Peyer's patch (tissue), 4 donors: ENCODE measurements at regions not wholly inside any gene's neighbourhood (a gene's known extent, or its start where the extent isn't known, plus 50 kb on each side); places are given as distances from the start of the nearest gene placed in this dataset.
A peak's percentile ranks its signal among the peaks of the same experiment; 100 is the strongest.

ENCODE experiments used
- DNase-seq, 3 donors: peaks; one replicate each; pipeline ENCODE4 v3.0.0-alpha.2; 2017 to 2019
- H3K27ac ChIP-seq, 4 donors: fragments of 200-600 bp; sonication (generic); one replicate each; pipeline ENCODE4 v1.5.1; 2016 to 2019
- H3K27me3 ChIP-seq, 2 donors: fragments of 200-600 bp; sonication (generic); one replicate each; pipeline ENCODE4 v1.5.1; 2019
- H3K36me3 ChIP-seq, 3 donors: fragments of 200-600 bp; sonication (generic); one replicate each; pipeline ENCODE4 v1.5.1; 2016 to 2019
- H3K4me1 ChIP-seq, 4 donors: fragments of 200-600 bp; sonication (generic); one replicate each; pipeline ENCODE4 v1.5.1; 2016 to 2019
- H3K4me3 ChIP-seq, 4 donors: fragments of 200-600 bp; sonication (generic); 1 replicate in 3 of 4; 2 replicates in 1 of 4; pipeline ENCODE4 v1.5.1; 2016 to 2019; ENCODE audit warnings: mild to moderate bottlenecking in 1 of 4
- H3K9me3 ChIP-seq, 4 donors: fragments of 200-600 bp; sonication (generic); one replicate each; pipeline ENCODE4 v1.5.1; 2016 to 2019; ENCODE audit warnings: mild to moderate bottlenecking in 1 of 4
- CTCF ChIP-seq, 6 experiments: fragments of 450-650 bp in 4 of 6; fragments of 200-600 bp in 2 of 6; sonication (generic) in 1 of 6; IDR thresholded peaks; one replicate each; pipeline ENCODE4 v1.5.1; 2017 to 2019; ENCODE audit warnings: antibody characterized with exemption in 6 of 6, mild to moderate bottlenecking in 3 of 6, moderate library complexity in 1 of 6
- POLR2A ChIP-seq, 2 donors: fragments of 450-650 bp; IDR thresholded peaks; one replicate each; pipeline ENCODE4 v1.5.1; 2017; ENCODE audit warnings: antibody characterized with exemption in 2 of 2, mild to moderate bottlenecking in 2 of 2, moderate library complexity in 2 of 2

- H3K36me3 ChIP-seq: no peaks in the 10 kb centered on the region
- TF ChIP-seq POLR2A (IDR thresholded peaks at IDR 0.05) (no peak), CTCF (IDR thresholded peaks at IDR 0.05) (no peak)
These were observed 117.1 kb downstream of the AKAP11 start for GRCh38 chr13:42389041-42389440.

GRCh38 chr13:42392180-42392579 is 120.2 kb downstream of the AKAP11 start:
- TF ChIP-seq POLR2A (IDR thresholded peaks at IDR 0.05) (no peak), CTCF (IDR thresholded peaks at IDR 0.05) (no peak)
- H3K4me1 ChIP-seq: peaks cover 0 to 13% (median 5%) of the 10 kb centered on the region in 4 donors
- H3K4me3 ChIP-seq: no peak overlapping the region

More at GRCh38 chr13:42389041-42389440, 117.1 kb downstream of the AKAP11 start:
- no peak overlapping the region for H3K27ac ChIP-seq
- H3K9me3 ChIP-seq: no peaks in the 10 kb centered on the region
- no peak overlapping the region for H3K4me3 ChIP-seq
- H3K4me1 ChIP-seq: no peaks in the 10 kb centered on the region
- H3K27me3 ChIP-seq: no peaks in the 10 kb centered on the region
- DNase-seq: no peak

GRCh38 chr13:42392716-42393572 is 121.0 kb downstream of the AKAP11 start:
- peak in 1 of 3 donors; percentile 69 for DNase-seq
- TF ChIP-seq POLR2A (IDR thresholded peaks at IDR 0.05) (no peak), CTCF (IDR thresholded peaks at IDR 0.05) (no peak)
- Histone ChIP-seq H3K4me1 (peaks cover 0 to 13% (median 5%) of the 10 kb centered on the region in 4 donors), H3K9me3 (no peaks in the 10 kb centered on the region), H3K27ac (peak overlapping the region; percentile 6 to 75 (median 48)), H3K27me3 (no peaks in the 10 kb centered on the region), H3K36me3 (no peaks in the 10 kb centered on the region), H3K4me3 (no peak overlapping the region)

More at GRCh38 chr13:42392180-42392579, 120.2 kb downstream of the AKAP11 start:
- no peaks in the 10 kb centered on the region for H3K9me3 ChIP-seq
- H3K27ac ChIP-seq: peak overlapping the region in 1 of 4 donors; percentile 45
- no peaks in the 10 kb centered on the region for H3K36me3 ChIP-seq
- no peaks in the 10 kb centered on the region for H3K27me3 ChIP-seq
- DNase-seq: no peak

GRCh38 chr13:42393573-42394360 is 121.8 kb downstream of the AKAP11 start:
- Histone ChIP-seq H3K27ac (peak overlapping the region; percentile 10 to 75 (median 48)), H3K4me1 (peaks cover 0 to 13% (median 5%) of the 10 kb centered on the region in 4 donors), H3K9me3 (no peaks in the 10 kb centered on the region), H3K4me3 (no peak overlapping the region), H3K27me3 (no peaks in the 10 kb centered on the region), H3K36me3 (no peaks in the 10 kb centered on the region)
- TF ChIP-seq CTCF (IDR thresholded peaks at IDR 0.05) (no peak), POLR2A (IDR thresholded peaks at IDR 0.05) (no peak)
- no peak for DNase-seq

- H3K36me3 ChIP-seq: no peaks in the 10 kb centered on the region
- H3K9me3 ChIP-seq: no peaks in the 10 kb centered on the region
- no peak overlapping the region for H3K4me3 ChIP-seq
- TF ChIP-seq POLR2A (IDR thresholded peaks at IDR 0.05) (no peak), CTCF (IDR thresholded peaks at IDR 0.05) (no peak)
- peaks cover 0 to 13% (median 5%) of the 10 kb centered on the region in 4 donors for H3K4me1 ChIP-seq
- H3K27ac ChIP-seq: peak overlapping the region in 3 of 4 donors; percentile 45 to 75 (median 52)
- DNase-seq: no peak
- H3K27me3 ChIP-seq: no peaks in the 10 kb centered on the region
These were observed 122.4 kb downstream of the AKAP11 start for GRCh38 chr13:42394361-42394708.
